OCI-LY7 (cell line): ENCODE measurements at regions not wholly inside any gene's neighbourhood (a gene's known extent, or its start where the extent isn't known, plus 50 kb on each side); places are given as distances from the start of the nearest gene placed in this dataset.

Experiments used
- EZH2phosphoT487 ChIP-seq: fragments of 200-600 bp; sonication (generic); IDR thresholded peaks from 2 replicates; pipeline ENCODE4 v1.6.1; 2018; ENCODE audit warnings: low read depth, borderline replicate concordance, mild to moderate bottlenecking, mixed run types, antibody characterized with exemption, low read length, moderate library complexity, mixed read lengths
- TF ChIP-seq, protein P1 (sequence below): fragments of 200-600 bp; sonication (generic); conservative IDR thresholded peaks from 2 replicates; pipeline ENCODE4 v1.5.1; 2014; ENCODE audit warnings: mild to moderate bottlenecking, antibody characterized with exemption, low read length, moderate library complexity, mixed read lengths

DNA sequence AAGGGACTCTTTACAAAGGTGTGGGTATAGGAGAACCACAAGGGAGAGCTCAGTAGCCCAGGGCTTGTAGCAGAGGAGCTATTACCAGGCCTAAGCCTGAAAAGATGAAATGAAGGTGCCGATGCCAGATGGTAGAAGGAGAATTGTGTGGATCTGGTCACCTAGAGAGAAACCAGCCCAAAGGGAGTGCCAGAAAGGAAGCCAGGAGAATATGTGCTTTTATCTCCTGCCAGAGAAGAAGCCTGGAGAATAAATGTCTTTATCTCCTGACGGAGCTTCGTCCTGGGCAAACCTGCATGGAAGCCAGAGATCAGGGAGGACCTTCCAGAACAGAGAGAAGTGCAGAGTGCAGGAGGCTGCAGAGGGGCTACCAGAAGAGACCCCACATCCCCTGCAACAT lies 142.6 kb downstream of the MED10 start:
- TF ChIP-seq, protein P1, sequence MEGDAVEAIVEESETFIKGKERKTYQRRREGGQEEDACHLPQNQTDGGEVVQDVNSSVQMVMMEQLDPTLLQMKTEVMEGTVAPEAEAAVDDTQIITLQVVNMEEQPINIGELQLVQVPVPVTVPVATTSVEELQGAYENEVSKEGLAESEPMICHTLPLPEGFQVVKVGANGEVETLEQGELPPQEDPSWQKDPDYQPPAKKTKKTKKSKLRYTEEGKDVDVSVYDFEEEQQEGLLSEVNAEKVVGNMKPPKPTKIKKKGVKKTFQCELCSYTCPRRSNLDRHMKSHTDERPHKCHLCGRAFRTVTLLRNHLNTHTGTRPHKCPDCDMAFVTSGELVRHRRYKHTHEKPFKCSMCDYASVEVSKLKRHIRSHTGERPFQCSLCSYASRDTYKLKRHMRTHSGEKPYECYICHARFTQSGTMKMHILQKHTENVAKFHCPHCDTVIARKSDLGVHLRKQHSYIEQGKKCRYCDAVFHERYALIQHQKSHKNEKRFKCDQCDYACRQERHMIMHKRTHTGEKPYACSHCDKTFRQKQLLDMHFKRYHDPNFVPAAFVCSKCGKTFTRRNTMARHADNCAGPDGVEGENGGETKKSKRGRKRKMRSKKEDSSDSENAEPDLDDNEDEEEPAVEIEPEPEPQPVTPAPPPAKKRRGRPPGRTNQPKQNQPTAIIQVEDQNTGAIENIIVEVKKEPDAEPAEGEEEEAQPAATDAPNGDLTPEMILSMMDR, result no peak
- TF ChIP-seq EZH2phosphoT487, result no peak
